Right renal pelvis (tissue), 4 donors: ENCODE measurements at regions not wholly inside any gene's neighbourhood (a gene's known extent, or its start where the extent isn't known, plus 50 kb on each side); places are given as distances from the start of the nearest gene placed in this dataset.
A peak's percentile ranks its signal among the peaks of the same experiment; 100 is the strongest.
"Not testable (repeated sequence)": the region's sequence is repeated elsewhere in the genome, so short reads cannot be mapped to it uniquely, and the experiment has no call there.

Experiments
- DNase-seq, 4 donors: peaks; one replicate each; pipeline ENCODE4 v3.0.0-alpha.2; 2013; ENCODE audit warnings: low read depth in 4 of 4, low spot score in 3 of 4, missing footprints in 1 of 4

DNA sequence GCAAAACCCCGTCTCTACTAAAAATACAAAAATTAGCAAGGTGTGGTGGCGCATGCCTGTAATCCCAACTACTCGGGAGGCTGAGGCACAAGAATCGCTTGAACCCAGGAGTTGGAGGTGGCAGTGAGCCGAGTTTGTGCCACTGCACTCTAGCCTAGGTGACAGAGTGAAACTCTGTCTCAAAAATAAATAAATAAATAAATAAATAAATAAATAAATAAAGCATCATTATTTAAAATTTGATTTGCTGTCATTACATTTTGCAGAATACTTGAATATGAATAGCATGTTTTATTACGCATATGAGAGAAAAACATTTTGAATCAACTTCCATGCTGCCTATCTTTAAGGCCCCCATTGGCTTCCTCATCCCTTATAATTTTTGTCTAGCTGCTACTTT, 53.4 kb upstream of the MED14 start:
- not testable (repeated sequence) for DNase-seq

DNA sequence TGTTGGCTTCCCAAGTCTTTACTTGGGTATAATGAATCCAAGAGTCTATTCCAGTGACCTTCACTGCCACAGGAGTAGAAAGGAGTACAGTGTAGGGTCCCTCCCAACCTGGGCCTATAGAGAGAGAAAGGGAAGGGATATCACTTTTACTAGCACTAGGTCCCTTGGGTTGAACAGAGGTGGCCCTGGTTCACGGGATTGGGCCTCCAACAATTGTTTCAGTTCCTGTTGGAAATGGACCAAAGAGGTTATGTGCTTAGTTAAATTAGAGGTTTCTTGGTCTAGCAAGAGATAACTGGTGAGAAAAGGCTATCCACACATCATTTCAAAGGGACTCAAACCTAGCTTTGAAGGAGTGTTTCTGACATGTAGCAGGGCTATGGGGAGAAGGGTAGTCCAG, 57.1 kb upstream of the MED14 start:
- no peak for DNase-seq

GRCh38 chrX:40794829-40795130, 59.4 kb upstream of the MED14 start:
- not testable (repeated sequence) for DNase-seq

GRCh38 chrX:40799745-40800144, 64.4 kb upstream of the MED14 start:
- DNase-seq: not testable (repeated sequence)

DNA sequence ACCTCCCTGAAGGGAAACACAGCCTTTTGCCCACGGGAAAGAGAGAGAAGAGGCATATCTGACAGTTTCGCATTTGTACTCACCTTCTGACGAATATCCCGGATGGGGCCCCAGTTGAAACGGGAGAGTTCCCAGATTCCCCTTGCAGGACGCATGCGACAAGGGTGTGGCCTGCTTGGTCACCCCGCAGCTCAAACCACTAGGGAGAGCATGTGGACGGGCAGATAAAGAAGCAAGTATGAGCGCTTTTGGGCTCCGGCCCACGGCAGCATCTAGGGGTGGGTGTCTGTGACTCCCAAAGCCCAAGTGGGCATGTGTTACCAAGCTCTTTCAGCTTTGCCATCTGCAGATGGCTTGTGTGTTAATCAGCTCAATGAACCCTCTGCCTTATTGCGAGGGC, 70.1 kb upstream of the MED14 start:
- no peak for DNase-seq

DNA sequence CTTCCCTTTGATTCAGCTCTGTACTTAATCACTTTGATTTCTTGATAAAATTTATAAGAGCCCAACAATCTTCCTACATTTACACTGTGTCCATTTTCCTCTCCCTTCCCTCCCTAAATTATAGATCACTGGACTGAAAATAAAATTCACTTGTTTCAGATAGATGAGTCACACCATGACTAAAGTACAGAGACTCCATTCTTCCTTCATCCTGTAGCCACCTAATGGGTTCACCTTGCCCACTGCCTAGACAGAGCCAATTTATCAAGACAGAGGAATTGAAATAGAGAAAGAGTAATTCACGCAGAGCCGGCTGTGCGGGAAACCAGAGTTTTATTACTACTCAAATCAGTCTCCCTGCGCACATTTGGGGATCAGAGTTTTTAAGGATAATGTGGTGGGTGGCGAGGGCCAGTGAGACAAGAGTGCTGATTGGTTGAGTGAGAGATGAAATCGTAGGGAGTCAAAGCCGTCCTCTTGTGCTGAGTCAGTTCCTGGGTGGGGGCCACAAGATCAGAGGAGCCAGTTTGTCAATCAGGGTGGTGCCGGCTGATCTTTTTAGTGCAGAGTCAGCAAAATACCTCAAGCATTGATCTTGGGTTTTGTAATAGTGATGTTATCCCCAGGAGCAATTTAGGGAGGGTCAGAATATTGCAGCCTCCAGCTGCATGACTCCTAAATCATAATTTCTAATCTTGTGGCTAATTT, 71.3 kb upstream of the MED14 start:
- no peak for DNase-seq

GRCh38 chrX:40807384-40807783, 72.0 kb upstream of the MED14 start:
- DNase-seq: no peak

- DNase-seq: no peak
Observed at GRCh38 chrX:40808203-40808602, 72.9 kb upstream of the MED14 start.

GRCh38 chrX:40809210-40809609, 73.9 kb upstream of the MED14 start:
- DNase-seq: no peak

GRCh38 chrX:40815045-40815444, 79.7 kb upstream of the MED14 start:
- not testable (repeated sequence) for DNase-seq

DNA sequence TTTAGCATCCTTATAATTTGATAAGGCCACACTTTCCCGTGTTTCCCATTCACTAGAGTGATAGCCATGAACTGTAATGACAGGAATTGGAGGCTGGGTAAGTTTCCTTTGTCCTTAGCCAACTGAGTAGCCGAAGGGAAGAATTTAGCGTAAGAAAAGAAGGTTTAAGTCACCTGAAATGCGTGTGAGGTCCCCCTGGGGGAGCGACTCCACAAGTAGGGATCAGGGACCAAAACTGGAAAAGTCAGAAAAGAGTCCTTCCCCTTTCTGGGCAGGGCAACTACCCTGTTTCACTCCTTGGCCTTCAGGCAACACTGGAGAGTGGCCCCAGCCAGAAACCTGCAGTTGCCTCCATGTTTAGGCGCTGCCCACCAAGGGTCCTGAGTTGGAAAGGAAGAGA, 81.6 kb upstream of the MED14 start:
- no peak for DNase-seq

DNA sequence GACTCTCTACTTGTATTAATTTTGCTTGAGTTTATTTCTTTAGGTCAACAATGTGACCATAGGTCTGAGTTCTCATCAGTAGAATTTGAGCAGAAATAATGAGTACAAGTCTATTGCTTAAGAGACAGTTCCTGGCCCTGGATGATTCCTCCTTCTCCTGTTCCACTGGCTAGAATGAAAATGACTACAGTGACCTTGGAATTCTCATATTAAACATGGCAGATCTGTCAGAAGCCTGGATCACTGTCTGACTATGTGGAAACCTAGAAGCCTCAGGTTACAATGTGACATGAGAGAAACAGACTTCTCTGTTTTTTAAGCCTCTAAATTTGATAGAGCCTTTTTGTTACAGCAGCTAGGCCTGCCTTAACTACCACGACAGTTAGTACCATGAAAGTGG, 82.9 kb upstream of the MED14 start:
- no peak for DNase-seq

DNA sequence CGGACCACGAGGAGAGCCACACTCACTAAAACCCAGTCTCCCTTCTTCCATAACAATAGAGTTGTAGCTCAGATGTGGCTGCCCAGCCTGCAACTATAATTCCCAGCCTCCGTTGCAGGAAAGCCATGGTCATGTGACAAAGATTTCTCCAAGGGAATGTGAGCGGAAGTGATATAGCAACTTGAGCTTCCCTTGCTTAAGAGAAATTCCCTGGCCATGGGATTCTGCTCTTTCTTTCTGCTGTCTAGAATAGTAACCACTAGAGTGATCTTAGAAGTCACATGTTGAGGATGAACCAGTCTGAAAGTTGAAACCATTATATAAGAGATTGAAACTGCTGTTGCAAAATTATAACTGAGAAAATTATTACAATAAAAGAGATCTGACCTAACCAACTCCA, 86.4 kb upstream of the MED14 start:
- no peak for DNase-seq

- DNase-seq: no peak
Observed at GRCh38 chrX:40827331-40827730, 92.0 kb upstream of the MED14 start.

GRCh38 chrX:40831750-40832149, 96.4 kb upstream of the MED14 start:
- DNase-seq: no peak

DNA sequence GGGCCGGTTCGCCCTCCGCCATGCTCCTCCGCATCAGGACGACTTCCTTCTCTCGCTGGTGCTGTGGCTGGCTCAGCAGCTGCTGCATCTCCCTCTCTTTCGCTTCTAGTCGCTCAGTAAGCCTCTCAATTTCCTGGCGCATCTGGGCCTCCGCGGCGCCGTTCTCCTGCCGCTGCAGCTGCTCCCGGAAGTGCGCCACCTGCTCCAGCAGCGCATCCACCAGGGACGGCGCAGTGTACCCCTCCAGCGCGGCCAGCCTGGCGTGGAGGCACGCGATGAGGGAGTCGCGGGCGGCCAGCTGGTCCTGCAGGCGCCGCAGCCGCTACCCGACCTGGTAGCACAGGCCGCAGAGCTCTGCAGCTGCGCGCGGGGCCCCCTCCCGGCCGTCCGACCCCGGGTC, 97.4 kb upstream of the MED14 start:
- no peak for DNase-seq

- no peak for DNase-seq
Observed at GRCh38 chrX:40834225-40834624, 98.9 kb upstream of the MED14 start.

DNA sequence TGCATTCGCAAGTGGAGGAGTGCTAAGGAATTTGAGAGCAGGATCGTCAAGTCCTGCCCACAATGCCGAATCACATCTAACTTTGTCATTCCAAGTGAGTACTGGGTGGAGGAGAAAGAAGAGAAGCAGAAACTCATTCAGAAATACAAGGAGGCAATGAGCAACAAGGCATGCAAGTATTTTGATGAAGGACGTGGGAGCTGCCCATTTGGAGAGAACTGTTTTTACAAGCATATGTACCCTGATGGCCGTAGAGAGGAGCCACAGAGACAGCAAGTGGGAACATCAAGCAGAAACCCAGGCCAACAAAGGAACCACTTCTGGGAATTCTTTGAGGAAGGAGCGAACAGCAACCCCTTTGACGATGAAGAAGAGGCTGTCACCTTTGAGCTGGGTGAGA, 100.2 kb upstream of the MED14 start:
- DNase-seq: no peak

DNA sequence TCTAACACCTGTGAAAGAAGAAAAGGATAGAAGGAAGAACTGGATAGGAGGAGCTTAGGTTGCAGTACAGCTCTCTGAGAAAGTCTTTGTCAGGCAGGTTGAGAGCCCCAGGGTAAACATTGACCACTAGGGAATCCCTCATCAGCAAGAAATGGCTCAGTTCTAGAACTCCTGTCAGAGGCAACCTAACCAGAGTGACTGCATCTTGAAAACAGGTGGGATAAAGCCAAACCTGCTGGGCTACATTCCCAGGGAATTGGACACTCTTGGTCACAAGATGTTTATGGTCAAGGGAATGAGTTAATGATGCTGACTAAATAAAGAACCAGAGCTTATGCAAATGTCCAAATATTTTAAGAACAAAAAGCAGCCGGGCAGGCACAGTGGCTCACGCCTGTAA, 108.3 kb upstream of the MED14 start:
- no peak for DNase-seq

- no peak for DNase-seq
Observed at GRCh38 chrX:40844471-40844870, 109.1 kb upstream of the MED14 start.

DNA sequence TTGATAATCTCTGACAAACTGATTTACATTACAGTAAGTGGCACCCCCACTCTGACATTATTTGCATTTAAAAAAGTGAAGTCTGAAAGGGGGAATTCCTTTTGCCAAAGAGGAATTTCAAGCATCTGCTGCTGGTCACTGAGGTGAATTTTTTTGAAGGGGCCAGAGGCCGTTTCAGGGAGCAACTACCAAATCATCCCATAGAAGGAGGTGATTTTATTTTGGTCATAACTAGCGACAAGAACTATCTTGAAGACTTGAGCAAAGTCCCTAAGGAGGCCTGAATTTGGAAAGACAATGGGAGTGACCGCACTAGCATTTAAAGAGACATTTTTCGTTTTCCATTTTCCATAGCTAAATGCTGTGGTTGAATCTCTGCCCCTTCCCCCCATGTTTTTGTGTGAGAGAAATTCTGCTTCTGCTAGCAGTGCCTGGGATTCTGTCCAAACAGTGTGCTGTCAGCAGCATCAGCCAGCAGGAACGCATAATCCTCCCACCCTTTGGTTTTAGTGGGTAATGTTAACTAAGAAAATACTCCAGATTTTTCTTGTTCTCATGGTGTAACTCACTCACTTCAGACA, 110.1 kb upstream of the MED14 start:
- DNase-seq: peak; percentile 31 to 45 (median 38)

GRCh38 chrX:40849906-40850823, 114.8 kb upstream of the MED14 start:
- DNase-seq: no peak
